HT1080 (cell line): ENCODE measurements at regions not wholly inside any gene's neighbourhood (a gene's known extent, or its start where the extent isn't known, plus 50 kb on each side); places are given as distances from the start of the nearest gene placed in this dataset.

Experiments
- DNase-seq: peaks from one replicate; pipeline ENCODE4 v3.0.0-alpha.2; 2015; ENCODE audit warnings: low read depth

GRCh38 chr16:86306011-86306644, 204.2 kb upstream of the FOXF1 start:
- no peak for DNase-seq

- peak; percentile 13 for DNase-seq
These were observed 203.4 kb upstream of the FOXF1 start for GRCh38 chr16:86306811-86307513.

GRCh38 chr16:86307514-86307903, 202.8 kb upstream of the FOXF1 start:
- DNase-seq, result peak; percentile 48

- DNase-seq, result no peak
These were observed 201.8 kb upstream of the FOXF1 start for GRCh38 chr16:86308514-86308913.

GRCh38 chr16:86313631-86314030, 196.7 kb upstream of the FOXF1 start:
- no peak for DNase-seq

- no peak for DNase-seq
These were observed 195.8 kb upstream of the FOXF1 start for GRCh38 chr16:86314402-86315025.

GRCh38 chr16:86316967-86317812, 193.1 kb upstream of the FOXF1 start:
- no peak for DNase-seq

- no peak for DNase-seq
These were observed 192.3 kb upstream of the FOXF1 start for GRCh38 chr16:86317813-86318650.

- no peak for DNase-seq
These were observed 190.6 kb upstream of the FOXF1 start for GRCh38 chr16:86319585-86320236.

- DNase-seq, result no peak
These were observed 190.1 kb upstream of the FOXF1 start for GRCh38 chr16:86320237-86320595.

GRCh38 chr16:86321491-86321890, 188.8 kb upstream of the FOXF1 start:
- DNase-seq, result no peak

- no peak for DNase-seq
These were observed 188.0 kb upstream of the FOXF1 start for GRCh38 chr16:86322283-86322682.

GRCh38 chr16:86322806-86323205, 187.5 kb upstream of the FOXF1 start:
- DNase-seq, result no peak

GRCh38 chr16:86324320-86324719, 186.0 kb upstream of the FOXF1 start:
- no peak for DNase-seq

- no peak for DNase-seq
These were observed 185.0 kb upstream of the FOXF1 start for GRCh38 chr16:86325360-86325759.

GRCh38 chr16:86325895-86326294, 184.4 kb upstream of the FOXF1 start:
- no peak for DNase-seq

GRCh38 chr16:86327321-86327720, 183.0 kb upstream of the FOXF1 start:
- DNase-seq, result no peak

GRCh38 chr16:86330906-86331305, 179.4 kb upstream of the FOXF1 start:
- DNase-seq, result no peak

GRCh38 chr16:86334079-86334635, 176.2 kb upstream of the FOXF1 start:
- DNase-seq, result no peak
